HCT116 (cell line): ENCODE measurements at regions not wholly inside any gene's neighbourhood (a gene's known extent, or its start where the extent isn't known, plus 50 kb on each side); places are given as distances from the start of the nearest gene placed in this dataset.

Source experiments
- ATAC-seq: fragments of 200-7000 bp; cut with Tn5 transposase; 2 replicates; pipeline ENCODE4 v1.9.1; 2020; ENCODE audit warnings: mild to moderate bottlenecking, moderate library complexity
- BruUV-seq: library from RNA; stranded (reverse); fragments of 400-500 nt; replicated peaks from 2 replicates; lab custom pipeline; 2021; lab: Mats Ljungman, UMichigan
- CTCF ChIA-PET: fragments of 300-600 bp; sonication (Branson Sonifier 250); formaldehyde crosslinking; loops from one replicate; lab custom pipeline; 2021; ENCODE audit warnings: antibody characterized with exemption; lab: Charles Lee
- POLR2A ChIA-PET: fragments of 300-600, 350-600 bp; sonication (Branson Sonifier 250); formaldehyde crosslinking; loops from one replicate; lab custom pipeline; 2021; ENCODE audit warnings: antibody characterized with exemption; lab: Charles Lee
- RAD21 ChIA-PET, 2 experiments: fragments of 300-600 bp; sonication (Branson Sonifier 250); formaldehyde crosslinking; loops; one replicate each; lab custom pipeline; 2023; ENCODE audit warnings: low total read pairs in 2 of 2; ENCODE audit not compliant: uncharacterized antibody in 2 of 2, unreplicated experiment in 2 of 2, low non-redundant PET in 1 of 2; lab: Charles Lee
- DNase-seq: peaks from one replicate; pipeline ENCODE4 v3.0.0-alpha.2; 2010; ENCODE audit warnings: low read depth, low spot score
- H2AFZ ChIP-seq: fragments of 200-600 bp; shearing (Covaris generic), sonication (generic); 2 replicates; pipeline ENCODE4 v1.6.1; 2017; ENCODE audit warnings: low read depth, mixed run types, mixed read lengths, antibody characterized with exemption, low read length; ENCODE audit not compliant: poor library complexity, severe bottlenecking
- H3K27ac ChIP-seq: 2 replicates; pipeline ENCODE4 v1.5.1; 2012; ENCODE audit warnings: low read depth, low read length
- H3K27me3 ChIP-seq: fragments of 200-600 bp; sonication (generic); 2 replicates; pipeline ENCODE4 v1.6.1; 2016; ENCODE audit warnings: mixed run types, low read length, mixed read lengths; ENCODE audit not compliant: insufficient read depth
- H3K36me3 ChIP-seq, 2 experiments: fragments of 200-500 bp in 1 of 2; fragments of 200-600 bp in 1 of 2; sonication (Bioruptor generic) in 1 of 2; sonication (generic) in 1 of 2; 2 replicates each; pipeline versions ENCODE4 v1.5.1 to v1.6.1; 2014 to 2016; ENCODE audit warnings: low read length in 2 of 2, inconsistent platforms in 1 of 2, mixed read lengths in 1 of 2, mixed run types in 1 of 2; ENCODE audit not compliant: insufficient read depth in 2 of 2, control insufficient read depth in 1 of 2
- H3K4me1 ChIP-seq, 2 experiments: fragments of 200-600 bp in 1 of 2; sonication (generic) in 1 of 2; 2 replicates each; pipeline versions ENCODE4 v1.5.1 to v1.6.1; 2012 to 2017; ENCODE audit warnings: low read length in 2 of 2, inconsistent platforms in 1 of 2, mild to moderate bottlenecking in 1 of 2, mixed read lengths in 1 of 2, mixed run types in 1 of 2, moderate library complexity in 1 of 2; ENCODE audit not compliant: insufficient read depth in 2 of 2, control insufficient read depth in 1 of 2
- H3K4me2 ChIP-seq: fragments of 200-600 bp; sonication (generic); 2 replicates; pipeline ENCODE4 v1.6.1; 2017; ENCODE audit warnings: mixed run types, low read length, mixed read lengths
- H3K4me3 ChIP-seq, 2 experiments: fragments of 200-600 bp in 1 of 2; sonication (generic) in 1 of 2; replicated peaks in 1 of 2; 2 replicates each; pipeline ENCODE4 v1.5.1; 2011 to 2016; ENCODE audit warnings: low read length in 2 of 2, control low read depth in 1 of 2, low read depth in 1 of 2, mild to moderate bottlenecking in 1 of 2, mixed read lengths in 1 of 2, mixed run types in 1 of 2
- H3K79me2 ChIP-seq: fragments of 200-600 bp; sonication (generic); 2 replicates; pipeline ENCODE4 v1.6.1; 2017; ENCODE audit warnings: mild to moderate bottlenecking, mixed run types, low read length, moderate library complexity, mixed read lengths; ENCODE audit not compliant: insufficient read depth
- H3K9ac ChIP-seq: fragments of 200-600 bp; sonication (generic); 2 replicates; pipeline ENCODE4 v1.6.1; 2016; ENCODE audit warnings: low read length, mixed read lengths
- H3K9me2 ChIP-seq: fragments of 200-600 bp; sonication (generic), shearing (Covaris generic); 2 replicates; pipeline ENCODE4 v1.6.1; 2017; ENCODE audit warnings: mixed run types, mild to moderate bottlenecking, moderate library complexity; ENCODE audit not compliant: insufficient read depth
- H3K9me3 ChIP-seq, 2 experiments: fragments of 200-500 bp in 1 of 2; fragments of 200-600 bp in 1 of 2; sonication (Bioruptor generic) in 1 of 2; sonication (generic) in 1 of 2; 2 replicates each; pipeline ENCODE4 v1.6.1; 2014 to 2017; ENCODE audit warnings: low read length in 2 of 2, mixed read lengths in 2 of 2, inconsistent platforms in 1 of 2, low read depth in 1 of 2, mild to moderate bottlenecking in 1 of 2, mixed run types in 1 of 2, moderate library complexity in 1 of 2; ENCODE audit not compliant: control insufficient read depth in 1 of 2, insufficient read depth in 1 of 2
- H4K20me1 ChIP-seq: fragments of 200-600 bp; sonication (generic), shearing (Covaris generic); 2 replicates; pipeline ENCODE4 v1.6.1; 2017; ENCODE audit warnings: mixed run types, mild to moderate bottlenecking, moderate library complexity; ENCODE audit not compliant: insufficient read depth
- CEBPB ChIP-seq: IDR thresholded peaks from 2 replicates; pipeline ENCODE4 v1.6.1; 2012; ENCODE audit warnings: low read depth
- EGR1 ChIP-seq: IDR thresholded peaks from 2 replicates; pipeline ENCODE4 v1.6.1; 2012; ENCODE audit warnings: low read depth
- ELF1 ChIP-seq: IDR thresholded peaks from 2 replicates; pipeline ENCODE4 v1.6.1; 2012; ENCODE audit warnings: low read depth, borderline replicate concordance
- EZH2 ChIP-seq: fragments of 200-600 bp; sonication (generic); IDR thresholded peaks from 2 replicates; pipeline ENCODE4 v1.6.1; 2017; ENCODE audit warnings: antibody characterized with exemption, mixed run types
- EZH2phosphoT487 ChIP-seq: fragments of 200-600 bp; IDR thresholded peaks from 2 replicates; pipeline ENCODE4 v1.6.1; 2018; ENCODE audit warnings: antibody characterized with exemption, borderline replicate concordance
- JUND ChIP-seq: IDR thresholded peaks from 2 replicates; pipeline ENCODE4 v1.6.1; 2012
- MAX ChIP-seq: IDR thresholded peaks from 2 replicates; pipeline ENCODE4 v1.6.1; 2012
- POLR2A ChIP-seq: IDR thresholded peaks from 2 replicates; pipeline ENCODE4 v1.7.0; 2011; ENCODE audit warnings: borderline replicate concordance; ENCODE audit not compliant: insufficient read depth, insufficient read length; ENCODE audit errors: extremely low read depth
- POLR2AphosphoS5 ChIP-seq: IDR thresholded peaks from 2 replicates; pipeline ENCODE4 v1.6.1; 2011; ENCODE audit warnings: mild to moderate bottlenecking, low read depth, low read length, moderate library complexity
- SIN3A ChIP-seq: IDR thresholded peaks from 2 replicates; pipeline ENCODE4 v1.6.1; 2012; ENCODE audit warnings: low read depth
- SP1 ChIP-seq: IDR thresholded peaks from 2 replicates; pipeline ENCODE4 v1.6.1; 2012; ENCODE audit warnings: low read depth
- SRF ChIP-seq: IDR thresholded peaks from 2 replicates; pipeline ENCODE4 v1.6.1; 2012; ENCODE audit warnings: low read depth
- TCF7L2 ChIP-seq: IDR thresholded peaks from 2 replicates; pipeline ENCODE4 v1.7.0; 2011; ENCODE audit warnings: borderline replicate concordance, inconsistent platforms; ENCODE audit not compliant: insufficient read depth, insufficient read length; ENCODE audit errors: extremely low read depth
- YY1 ChIP-seq: IDR thresholded peaks from 2 replicates; pipeline ENCODE4 v1.6.1; 2011; ENCODE audit warnings: low read length, low read depth, moderate library complexity, mild to moderate bottlenecking; ENCODE audit not compliant: insufficient replicate concordance; ENCODE audit errors: extremely low read depth
- ZNF274 ChIP-seq: fragments of 200-500 bp; sonication (Bioruptor generic); IDR thresholded peaks from 2 replicates; pipeline ENCODE4 v1.6.1; 2014; ENCODE audit warnings: mild to moderate bottlenecking, low read depth, low read length, inconsistent platforms
- intact Hi-C: fragments of 100-400 bp; cut with micrococcal nuclease; formaldehyde crosslinking; loops from 2 replicates; pipeline ENCODE4 v1.10.0; 2022
- TF ChIP-seq, protein P1 (sequence below): IDR thresholded peaks from 2 replicates; pipeline ENCODE4 v1.6.1; 2011; ENCODE audit warnings: mild to moderate bottlenecking, low read length, moderate library complexity; ENCODE audit not compliant: insufficient replicate concordance; ENCODE audit errors: extremely low read depth

- Histone ChIP-seq H3K9me3 (no peaks in the 10 kb centered on the region), H3K4me2 (no peak overlapping the region), H4K20me1 (no peaks in the 10 kb centered on the region), H3K27me3 (no peaks in the 10 kb centered on the region), H3K4me1 (no peaks in the 10 kb centered on the region), H3K4me3 (no peak overlapping the region), H3K9ac (no peak overlapping the region), H3K27ac (no peak overlapping the region), H2AFZ (no peak overlapping the region), H3K36me3 (no peaks in the 10 kb centered on the region), H3K79me2 (no peaks in the 10 kb centered on the region), H3K9me2 (no peaks in the 10 kb centered on the region)
- no peak for DNase-seq
- RAD21 ChIA-PET, result no interaction called here
- POLR2A ChIA-PET, result no interaction called here
- intact Hi-C loops, result no loop called here
- BruUV-seq, result no TSS peak
- CTCF ChIA-PET, result no interaction called here
- no peak for TF ChIP-seq SIN3A
- no peak for TF ChIP-seq MAX
- TF ChIP-seq EGR1, result no peak
- TF ChIP-seq EZH2, result no peak
- TF ChIP-seq EZH2phosphoT487, result no peak
- no peak for TF ChIP-seq SRF
- ATAC-seq, result no peak
Observed at GRCh38 chr3:6282918-6283317, 578.0 kb upstream of the GRM7 start.

DNA sequence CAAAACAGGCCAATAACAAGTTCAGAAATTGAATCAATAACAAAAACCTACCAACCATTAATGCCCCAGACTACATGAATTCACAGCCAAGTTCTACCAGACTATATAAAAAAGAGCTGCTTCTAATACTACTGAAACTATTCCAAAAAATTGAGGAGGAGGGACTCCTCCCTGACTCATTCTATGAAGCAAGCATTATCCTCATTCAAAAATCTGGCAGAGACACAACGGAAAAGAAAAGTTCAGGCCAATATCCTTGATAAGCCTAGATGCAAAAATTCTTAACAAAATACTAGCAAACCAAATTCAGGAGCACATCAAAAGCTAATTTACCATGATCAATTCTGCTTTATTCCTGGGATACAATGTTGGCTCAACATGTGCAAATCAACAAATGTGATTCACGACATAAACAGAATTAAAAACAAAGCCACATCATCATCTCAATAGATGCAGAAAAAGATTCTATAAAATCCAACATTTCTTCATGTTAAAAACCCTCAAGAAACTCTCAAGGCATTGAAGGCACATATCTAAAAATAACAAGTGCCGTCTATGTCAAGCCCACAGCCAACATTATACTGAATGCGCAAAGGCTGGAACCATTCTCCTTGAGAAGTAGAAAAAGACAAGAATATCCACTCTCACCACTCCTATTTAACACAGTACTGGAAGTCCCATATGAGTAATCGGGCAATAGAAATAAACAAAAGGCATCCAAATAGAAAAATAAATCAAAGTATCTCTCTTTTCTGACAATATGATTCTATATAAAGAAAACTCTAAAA, 573.6 kb upstream of the GRM7 start:
- BruUV-seq, result no TSS peak
- DNase-seq, result no peak
- CTCF ChIA-PET, result no interaction called here
- TF ChIP-seq ELF1, result no peak
- TF ChIP-seq POLR2A, result no peak
- no peak for TF ChIP-seq POLR2AphosphoS5
- no peak for TF ChIP-seq ZNF274
- TF ChIP-seq YY1, result no peak
- TF ChIP-seq JUND, result no peak
- TF ChIP-seq, protein P1, sequence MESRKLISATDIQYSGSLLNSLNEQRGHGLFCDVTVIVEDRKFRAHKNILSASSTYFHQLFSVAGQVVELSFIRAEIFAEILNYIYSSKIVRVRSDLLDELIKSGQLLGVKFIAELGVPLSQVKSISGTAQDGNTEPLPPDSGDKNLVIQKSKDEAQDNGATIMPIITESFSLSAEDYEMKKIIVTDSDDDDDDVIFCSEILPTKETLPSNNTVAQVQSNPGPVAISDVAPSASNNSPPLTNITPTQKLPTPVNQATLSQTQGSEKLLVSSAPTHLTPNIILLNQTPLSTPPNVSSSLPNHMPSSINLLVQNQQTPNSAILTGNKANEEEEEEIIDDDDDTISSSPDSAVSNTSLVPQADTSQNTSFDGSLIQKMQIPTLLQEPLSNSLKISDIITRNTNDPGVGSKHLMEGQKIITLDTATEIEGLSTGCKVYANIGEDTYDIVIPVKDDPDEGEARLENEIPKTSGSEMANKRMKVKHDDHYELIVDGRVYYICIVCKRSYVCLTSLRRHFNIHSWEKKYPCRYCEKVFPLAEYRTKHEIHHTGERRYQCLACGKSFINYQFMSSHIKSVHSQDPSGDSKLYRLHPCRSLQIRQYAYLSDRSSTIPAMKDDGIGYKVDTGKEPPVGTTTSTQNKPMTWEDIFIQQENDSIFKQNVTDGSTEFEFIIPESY, result no peak
- no peak for TF ChIP-seq SRF
- TF ChIP-seq CEBPB, result no peak
- no peak for TF ChIP-seq TCF7L2
- TF ChIP-seq MAX, result no peak
- TF ChIP-seq SP1, result no peak

More for the DNA sequence above, 573.6 kb upstream of the GRM7 start:
- H3K36me3 ChIP-seq, result no peaks in the 10 kb centered on the region
- no peak overlapping the region for H3K4me3 ChIP-seq
- no peaks in the 10 kb centered on the region for H3K27me3 ChIP-seq
- no peak overlapping the region for H3K4me2 ChIP-seq
- ChIA-PET RAD21 (no interaction called here), POLR2A (no interaction called here)
- no peaks in the 10 kb centered on the region for H3K9me3 ChIP-seq
- H3K79me2 ChIP-seq, result no peaks in the 10 kb centered on the region
- no peak overlapping the region for H3K27ac ChIP-seq
- H3K9ac ChIP-seq, result no peak overlapping the region
- no peak overlapping the region for H2AFZ ChIP-seq
- H3K4me1 ChIP-seq, result no peaks in the 10 kb centered on the region
- intact Hi-C loops, result no loop called here
- H3K9me2 ChIP-seq, result no peaks in the 10 kb centered on the region
- ATAC-seq, result no peak
- H4K20me1 ChIP-seq, result no peaks in the 10 kb centered on the region
